Fibroblast of mammary gland (primary cell): ENCODE measurements at regions not wholly inside any gene's neighbourhood (a gene's known extent, or its start where the extent isn't known, plus 50 kb on each side); places are given as distances from the start of the nearest gene placed in this dataset.
"Not testable (repeated sequence)": the region's sequence is repeated elsewhere in the genome, so short reads cannot be mapped to it uniquely, and the experiment has no call there.

ENCODE experiments used
- DNase-seq: peaks from one replicate; pipeline ENCODE4 v3.0.0-alpha.2; 2010; ENCODE audit warnings: low read depth
- H3K4me3 ChIP-seq: 2 replicates; pipeline ENCODE4 v1.5.1; 2011; ENCODE audit warnings: low read depth, mild to moderate bottlenecking, low read length, moderate library complexity; ENCODE audit not compliant: control insufficient read depth
- TF ChIP-seq, protein P1 (sequence below): conservative IDR thresholded peaks from 2 replicates; pipeline ENCODE4 v1.5.1; 2011; ENCODE audit warnings: low read depth, low read length, inconsistent platforms; ENCODE audit not compliant: control insufficient read depth, insufficient read depth

DNA sequence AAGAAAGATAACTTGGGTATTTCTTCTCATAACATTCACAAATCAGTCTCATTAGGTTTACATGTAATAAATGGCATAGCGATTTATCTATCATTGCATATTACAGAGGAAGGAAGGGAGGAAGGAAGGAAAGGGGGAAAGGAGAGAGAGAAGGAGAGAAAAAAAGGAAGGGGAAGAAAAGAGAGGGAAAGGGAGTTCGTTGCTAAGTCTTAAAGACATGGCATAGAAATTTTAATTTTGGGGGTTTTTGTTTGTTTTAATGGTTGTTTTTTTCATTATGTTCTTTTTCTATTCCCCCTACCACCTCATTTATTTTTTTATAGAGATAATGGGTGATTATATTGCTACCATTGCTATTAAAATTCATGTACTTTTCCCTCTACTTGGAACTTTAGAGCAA is 604.3 kb downstream of the IPMK start:
- TF ChIP-seq, protein P1, sequence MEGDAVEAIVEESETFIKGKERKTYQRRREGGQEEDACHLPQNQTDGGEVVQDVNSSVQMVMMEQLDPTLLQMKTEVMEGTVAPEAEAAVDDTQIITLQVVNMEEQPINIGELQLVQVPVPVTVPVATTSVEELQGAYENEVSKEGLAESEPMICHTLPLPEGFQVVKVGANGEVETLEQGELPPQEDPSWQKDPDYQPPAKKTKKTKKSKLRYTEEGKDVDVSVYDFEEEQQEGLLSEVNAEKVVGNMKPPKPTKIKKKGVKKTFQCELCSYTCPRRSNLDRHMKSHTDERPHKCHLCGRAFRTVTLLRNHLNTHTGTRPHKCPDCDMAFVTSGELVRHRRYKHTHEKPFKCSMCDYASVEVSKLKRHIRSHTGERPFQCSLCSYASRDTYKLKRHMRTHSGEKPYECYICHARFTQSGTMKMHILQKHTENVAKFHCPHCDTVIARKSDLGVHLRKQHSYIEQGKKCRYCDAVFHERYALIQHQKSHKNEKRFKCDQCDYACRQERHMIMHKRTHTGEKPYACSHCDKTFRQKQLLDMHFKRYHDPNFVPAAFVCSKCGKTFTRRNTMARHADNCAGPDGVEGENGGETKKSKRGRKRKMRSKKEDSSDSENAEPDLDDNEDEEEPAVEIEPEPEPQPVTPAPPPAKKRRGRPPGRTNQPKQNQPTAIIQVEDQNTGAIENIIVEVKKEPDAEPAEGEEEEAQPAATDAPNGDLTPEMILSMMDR, result no peak
- no peak overlapping the region for H3K4me3 ChIP-seq
- DNase-seq, result no peak

DNA sequence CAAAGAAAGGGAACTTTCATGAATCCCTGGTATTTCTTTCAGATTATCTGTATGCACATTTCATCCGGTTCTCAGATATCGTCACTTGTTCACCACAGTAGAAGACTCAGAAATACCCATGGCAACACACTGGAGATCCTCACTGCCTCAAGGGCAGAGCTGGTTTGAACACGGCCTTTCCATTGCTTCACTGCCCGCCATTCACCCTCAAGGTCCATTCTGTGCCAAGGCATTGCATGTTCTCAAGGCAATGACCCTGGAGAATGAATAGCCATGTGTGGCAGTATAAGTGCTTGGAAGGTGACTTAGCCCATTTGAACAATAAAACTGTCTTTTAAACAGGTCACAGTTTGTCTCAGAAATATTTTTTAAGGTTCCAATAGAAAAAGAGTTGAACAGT is 606.5 kb downstream of the IPMK start:
- TF ChIP-seq, protein P1, result no peak
- no peak overlapping the region for H3K4me3 ChIP-seq
- DNase-seq, result no peak

DNA sequence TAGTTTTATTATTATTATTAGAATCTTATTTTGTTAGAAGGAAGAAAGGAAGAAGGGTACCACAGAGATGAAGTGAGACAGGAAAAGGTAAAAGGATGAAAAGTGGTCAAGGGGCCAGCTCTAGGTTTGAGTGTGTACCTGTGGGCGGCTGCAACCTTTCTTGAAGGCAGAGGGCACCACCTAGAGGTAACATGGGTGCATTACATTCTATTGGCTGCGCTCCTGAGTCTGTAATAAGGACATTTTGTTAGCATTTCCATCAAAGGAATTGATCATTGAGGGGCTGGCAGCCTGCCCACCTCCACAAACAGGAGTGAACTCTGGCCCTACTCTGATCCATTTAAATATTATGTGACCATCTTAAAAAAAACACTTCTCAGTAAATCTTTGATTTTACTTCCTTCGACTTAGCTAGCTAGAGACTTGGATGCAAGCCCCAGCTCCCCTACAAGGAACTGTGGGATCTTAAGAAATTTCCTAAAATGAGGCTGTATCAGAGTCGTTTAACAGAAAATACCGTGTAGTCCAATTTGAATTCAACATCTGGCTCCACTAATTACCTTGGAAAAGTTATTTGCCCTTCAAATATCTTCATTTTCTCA is 610.4 kb downstream of the IPMK start:
- TF ChIP-seq, protein P1, result peak; percentile 73
- no peak overlapping the region for H3K4me3 ChIP-seq
- peak; percentile 60 for DNase-seq

DNA sequence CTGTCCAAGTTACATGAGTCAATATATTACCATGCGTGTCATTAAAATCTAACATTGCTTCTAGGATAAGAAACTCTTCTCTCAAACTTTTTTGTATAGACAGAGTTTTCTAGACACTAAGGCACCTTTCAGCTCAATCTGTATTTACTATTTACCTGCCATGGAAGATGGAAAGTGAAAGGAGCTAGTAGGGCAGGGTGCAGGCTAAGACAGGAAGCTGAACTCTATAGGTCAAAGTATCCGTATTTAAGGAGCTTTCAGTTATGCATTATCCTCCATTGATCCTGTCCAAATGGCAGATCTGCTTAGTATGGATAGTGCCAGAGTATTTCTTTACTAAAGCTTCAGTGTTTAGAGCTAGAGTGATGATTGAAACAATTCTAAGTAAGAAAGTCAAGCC is 612.8 kb downstream of the IPMK start:
- TF ChIP-seq, protein P1, result no peak
- no peak overlapping the region for H3K4me3 ChIP-seq
- no peak for DNase-seq

- not testable (repeated sequence) for H3K4me3 ChIP-seq, DNase-seq
These were observed 622.6 kb downstream of the IPMK start for GRCh38 chr10:57645108-57645507.

DNA sequence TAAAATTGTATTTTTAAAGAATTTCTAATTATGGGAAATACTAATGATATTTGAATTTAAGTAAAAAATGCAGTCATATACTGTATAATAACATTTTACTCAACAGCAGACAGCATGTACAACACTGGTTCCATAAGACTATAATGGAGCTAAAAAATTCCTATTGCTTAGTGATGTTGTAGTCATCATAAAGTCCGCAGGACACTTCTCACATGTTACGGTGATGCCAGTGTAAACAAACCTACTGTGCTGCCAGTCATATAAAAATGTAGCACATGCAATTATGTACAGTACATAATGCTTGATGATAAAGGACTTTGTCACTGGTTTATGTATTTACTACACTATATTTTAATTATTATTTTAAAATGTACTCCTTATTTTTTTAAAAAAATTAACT is 629.3 kb downstream of the IPMK start:
- TF ChIP-seq, protein P1, result no peak
- no peak for DNase-seq
- no peak overlapping the region for H3K4me3 ChIP-seq

GRCh38 chr10:57628592-57629284 is 639.0 kb downstream of the IPMK start:
- DNase-seq, result no peak
- no peak overlapping the region for H3K4me3 ChIP-seq
- TF ChIP-seq, protein P1, result no peak
